ENCODE measurements at regions not wholly inside any gene's neighbourhood (a gene's known extent, or its start where the extent isn't known, plus 50 kb on each side); places are given as distances from the start of the nearest gene placed in this dataset.

DNA sequence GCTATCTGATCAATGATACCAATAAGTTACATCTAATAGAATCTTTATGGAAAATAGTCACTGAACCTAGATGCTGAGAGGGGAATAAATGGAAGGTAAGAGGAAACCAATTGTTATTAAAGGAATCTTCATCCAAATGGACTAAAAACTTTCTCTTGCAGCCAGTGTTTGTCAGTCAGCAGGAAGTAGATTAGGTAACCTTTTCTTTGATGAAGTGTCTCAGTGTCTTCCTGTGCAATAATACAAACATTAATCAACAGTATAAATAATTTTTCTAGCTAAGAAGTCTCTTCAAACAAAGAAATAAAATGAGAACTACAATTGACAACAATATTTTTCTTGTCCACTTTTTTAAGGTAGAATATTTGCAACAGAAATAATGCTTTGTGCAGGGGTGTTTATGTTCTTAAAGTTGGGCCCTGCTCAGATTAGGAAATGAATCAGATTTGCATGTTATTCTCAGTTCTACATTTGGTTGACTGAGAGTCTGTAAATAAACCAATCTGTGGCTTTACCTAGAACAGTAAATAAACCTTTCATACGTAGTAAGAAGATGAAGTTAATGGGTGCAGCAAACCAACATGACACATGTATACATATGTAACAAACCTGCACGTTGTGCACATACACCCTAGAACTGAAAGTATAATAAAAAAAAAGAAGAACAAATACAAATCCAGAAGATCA, 391.4 kb downstream of the MRPL39 start:
- ATAC-seq (no peak), DNase-seq (no peak)
- Histone ChIP-seq H3K27me3 (no peaks in the 10 kb centered on the region), H3K9me3 (no peaks in the 10 kb centered on the region), H3K36me3 (no peaks in the 10 kb centered on the region), H3K27ac (no peak overlapping the region), H3K4me3 (no peak overlapping the region), H3K4me1 (no peaks in the 10 kb centered on the region)
- TF ChIP-seq, protein P1, sequence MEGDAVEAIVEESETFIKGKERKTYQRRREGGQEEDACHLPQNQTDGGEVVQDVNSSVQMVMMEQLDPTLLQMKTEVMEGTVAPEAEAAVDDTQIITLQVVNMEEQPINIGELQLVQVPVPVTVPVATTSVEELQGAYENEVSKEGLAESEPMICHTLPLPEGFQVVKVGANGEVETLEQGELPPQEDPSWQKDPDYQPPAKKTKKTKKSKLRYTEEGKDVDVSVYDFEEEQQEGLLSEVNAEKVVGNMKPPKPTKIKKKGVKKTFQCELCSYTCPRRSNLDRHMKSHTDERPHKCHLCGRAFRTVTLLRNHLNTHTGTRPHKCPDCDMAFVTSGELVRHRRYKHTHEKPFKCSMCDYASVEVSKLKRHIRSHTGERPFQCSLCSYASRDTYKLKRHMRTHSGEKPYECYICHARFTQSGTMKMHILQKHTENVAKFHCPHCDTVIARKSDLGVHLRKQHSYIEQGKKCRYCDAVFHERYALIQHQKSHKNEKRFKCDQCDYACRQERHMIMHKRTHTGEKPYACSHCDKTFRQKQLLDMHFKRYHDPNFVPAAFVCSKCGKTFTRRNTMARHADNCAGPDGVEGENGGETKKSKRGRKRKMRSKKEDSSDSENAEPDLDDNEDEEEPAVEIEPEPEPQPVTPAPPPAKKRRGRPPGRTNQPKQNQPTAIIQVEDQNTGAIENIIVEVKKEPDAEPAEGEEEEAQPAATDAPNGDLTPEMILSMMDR (IDR thresholded peaks at IDR 0.05) = no peak
- intact Hi-C loops (cut with DNase I) = no loop called here

DNA sequence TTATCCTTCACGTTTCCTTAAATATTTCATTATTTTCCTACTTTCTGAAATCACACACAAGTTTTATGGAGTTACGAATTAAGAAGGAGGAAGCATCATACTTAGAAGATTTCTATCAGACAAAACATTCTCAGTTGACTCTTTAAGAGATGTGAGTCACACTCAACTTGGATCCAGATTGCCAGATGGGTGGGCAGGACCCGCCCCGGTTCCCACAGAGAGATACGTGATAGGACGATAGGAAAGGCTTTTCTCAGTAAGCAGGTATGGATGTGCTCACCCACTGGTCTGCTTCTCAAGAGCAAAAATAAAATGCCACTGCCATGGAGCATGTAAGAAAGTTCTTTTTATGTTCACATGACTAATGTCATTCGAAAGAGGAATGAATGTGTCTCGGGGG, 392.6 kb downstream of the MRPL39 start:
- Histone ChIP-seq H3K4me3 (no peak overlapping the region), H3K36me3 (no peaks in the 10 kb centered on the region), H3K27me3 (no peaks in the 10 kb centered on the region), H3K27ac (no peak overlapping the region), H3K9me3 (no peaks in the 10 kb centered on the region), H3K4me1 (no peaks in the 10 kb centered on the region)
- ATAC-seq (no peak), DNase-seq (no peak)
- intact Hi-C loops (cut with DNase I) = no loop called here
- TF ChIP-seq, protein P1 (IDR thresholded peaks at IDR 0.05) = no peak

DNA sequence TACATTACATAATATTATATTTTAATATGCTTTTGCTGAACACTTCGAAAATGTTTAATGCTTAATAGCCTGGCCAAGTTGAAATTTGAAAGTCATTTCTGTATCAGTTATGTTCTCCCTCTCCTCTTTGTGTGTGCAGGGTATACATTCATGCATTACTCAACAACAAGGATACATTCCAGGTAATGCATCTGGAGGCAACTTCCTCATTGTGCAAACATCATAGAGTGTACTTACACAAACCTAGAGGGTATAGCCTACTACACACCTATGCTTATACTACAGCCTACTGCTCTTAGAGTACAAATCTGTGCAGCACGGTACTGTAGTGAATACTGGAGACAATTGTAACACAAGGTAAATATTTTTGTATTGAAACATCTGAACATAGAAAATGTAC, 407.3 kb downstream of the MRPL39 start:
- ATAC-seq = no peak
- no peaks in the 10 kb centered on the region for H3K36me3 ChIP-seq
- no peaks in the 10 kb centered on the region for H3K9me3 ChIP-seq
- TF ChIP-seq, protein P1 (IDR thresholded peaks at IDR 0.05) = no peak
- intact Hi-C loops (cut with DNase I) = no loop called here
- no peak for DNase-seq
- H3K4me3 ChIP-seq = no peak overlapping the region
- H3K4me1 ChIP-seq = no peaks in the 10 kb centered on the region
- H3K27ac ChIP-seq = no peak overlapping the region
- H3K27me3 ChIP-seq = no peaks in the 10 kb centered on the region

DNA sequence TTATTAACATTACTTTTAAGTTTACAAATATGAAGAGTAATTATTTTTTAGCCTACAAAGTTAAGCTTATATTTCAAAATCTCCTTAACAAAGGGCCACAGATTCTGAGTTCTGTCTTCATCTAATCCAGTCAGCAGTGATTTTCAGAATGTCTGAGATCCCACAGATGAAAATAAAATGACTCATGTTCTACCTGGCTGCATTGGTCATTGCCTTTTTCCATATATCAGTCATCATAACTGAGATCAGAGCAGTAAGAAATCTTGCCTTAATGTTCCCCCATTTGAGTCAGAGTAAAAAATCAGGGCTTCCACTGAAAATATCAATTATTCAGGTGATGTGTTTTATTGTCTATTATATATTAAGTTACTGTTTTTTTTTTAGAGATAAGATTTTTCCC, 416.1 kb downstream of the MRPL39 start:
- TF ChIP-seq, protein P1 (IDR thresholded peaks at IDR 0.05) = no peak
- intact Hi-C loops (cut with DNase I) = no loop called here
- DNase-seq (no peak), ATAC-seq (no peak)
- no peak overlapping the region for H3K27ac ChIP-seq
- H3K27me3 ChIP-seq = no peaks in the 10 kb centered on the region
- H3K4me3 ChIP-seq = no peak overlapping the region
- no peaks in the 10 kb centered on the region for H3K9me3 ChIP-seq
- H3K36me3 ChIP-seq = no peaks in the 10 kb centered on the region
- no peaks in the 10 kb centered on the region for H3K4me1 ChIP-seq

DNA sequence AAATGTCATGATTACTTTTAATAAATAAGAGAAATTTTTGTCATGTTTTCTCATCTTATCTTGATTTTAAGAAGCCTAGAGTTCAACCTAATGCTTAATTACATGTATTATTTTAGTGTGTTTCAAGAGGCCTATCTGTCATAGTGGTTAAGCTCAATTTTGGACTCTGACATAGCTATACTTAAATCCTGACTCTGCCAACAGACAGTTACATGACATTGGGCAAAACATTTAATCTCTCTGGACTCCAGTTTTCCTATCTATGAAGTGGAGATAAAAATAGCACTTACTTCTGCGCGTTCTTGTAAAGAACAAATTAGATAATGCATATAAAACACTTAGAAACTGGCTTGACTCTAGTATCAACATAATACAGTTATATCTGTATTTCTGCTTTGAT, 417.8 kb downstream of the MRPL39 start:
- intact Hi-C loops (cut with DNase I) = no loop called here
- H3K4me1 ChIP-seq = no peaks in the 10 kb centered on the region
- TF ChIP-seq, protein P1 (IDR thresholded peaks at IDR 0.05) = no peak
- no peak overlapping the region for H3K4me3 ChIP-seq
- no peak overlapping the region for H3K27ac ChIP-seq
- ATAC-seq (no peak), DNase-seq (no peak)
- H3K27me3 ChIP-seq = no peaks in the 10 kb centered on the region
- no peaks in the 10 kb centered on the region for H3K9me3 ChIP-seq
- H3K36me3 ChIP-seq = no peaks in the 10 kb centered on the region

DNA sequence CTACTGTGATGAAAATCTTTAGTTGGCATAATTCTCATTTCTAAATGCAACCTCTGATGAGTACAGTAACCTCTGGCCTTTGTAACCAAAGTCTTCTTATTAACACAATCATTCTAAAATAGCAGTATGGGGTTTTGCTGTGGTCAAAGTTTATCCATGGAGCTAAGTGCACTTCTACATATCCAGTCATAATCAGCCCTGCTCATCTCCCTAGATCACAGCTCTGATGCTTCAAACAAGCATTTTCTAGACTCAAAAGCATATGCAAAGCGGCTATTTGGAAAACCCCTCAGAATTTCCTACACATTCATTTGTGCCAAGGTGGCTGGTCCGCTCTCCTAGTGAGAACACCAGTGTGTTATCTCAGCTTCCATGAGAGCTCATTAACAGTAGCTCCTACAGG, 418.6 kb downstream of the MRPL39 start:
- no peak for DNase-seq
- ATAC-seq = no peak
- TF ChIP-seq, protein P1 (IDR thresholded peaks at IDR 0.05) = no peak
- intact Hi-C loops (cut with DNase I) = no loop called here
- H3K4me1 ChIP-seq = no peaks in the 10 kb centered on the region
- H3K9me3 ChIP-seq = no peaks in the 10 kb centered on the region
- H3K27ac ChIP-seq = no peak overlapping the region
- no peak overlapping the region for H3K4me3 ChIP-seq
- H3K27me3 ChIP-seq = no peaks in the 10 kb centered on the region
- H3K36me3 ChIP-seq = no peaks in the 10 kb centered on the region
